ENCODE measurements at regions not wholly inside any gene's neighbourhood (a gene's known extent, or its start where the extent isn't known, plus 50 kb on each side); places are given as distances from the start of the nearest gene placed in this dataset.

GRCh38 chr3:102192575-102192974 lies 242.2 kb upstream of the ZPLD1 start:
- no peak for TF ChIP-seq POLR2A (IDR thresholded peaks at IDR 0.05)
- no peak for TF ChIP-seq CTCF (IDR thresholded peaks at IDR 0.05)
- no peak for TF ChIP-seq POLR2AphosphoS5 (IDR thresholded peaks at IDR 0.05; ENCODE audit: insufficient read depth in 1 of 2, low read depth in 1 of 2)
